ENCODE measurements at regions not wholly inside any gene's neighbourhood (a gene's known extent, or its start where the extent isn't known, plus 50 kb on each side); places are given as distances from the start of the nearest gene placed in this dataset.

GRCh38 chr4:177064116-177064515 lies 245.6 kb upstream of the NEIL3 start:
- TF ChIP-seq CTCF (IDR thresholded peaks at IDR 0.05) (no peak), ZFX (IDR thresholded peaks at IDR 0.05; ENCODE audit: borderline replicate concordance) (no peak)
